HEK293T (cell line): ENCODE measurements at regions not wholly inside any gene's neighbourhood (a gene's known extent, or its start where the extent isn't known, plus 50 kb on each side); places are given as distances from the start of the nearest gene placed in this dataset.

ENCODE experiments used
- CTCF ChIA-PET: fragments of 350-600 bp; formaldehyde crosslinking; extraction: SDS; loops from one replicate; lab custom pipeline; 2021; ENCODE audit warnings: antibody characterized with exemption, inconsistent platforms; lab: Yijun Ruan, JAX
- POLR2A ChIA-PET: fragments of 350-600 bp; formaldehyde crosslinking; extraction: SDS; loops from one replicate; lab custom pipeline; 2020; ENCODE audit warnings: antibody characterized with exemption, inconsistent platforms; lab: Yijun Ruan, JAX
- DNase-seq: peaks from one replicate; pipeline ENCODE4 v3.0.0; 2012; ENCODE audit warnings: mixed read lengths; ENCODE audit errors: extremely low spot score
- ARNT ChIP-seq: fragments of 450-650 bp; IDR thresholded peaks from 2 replicates; pipeline ENCODE4 v1.6.1; 2017; ENCODE audit warnings: mild to moderate bottlenecking
- BHLHE40 ChIP-seq: fragments of 450-650 bp; IDR thresholded peaks from 2 replicates; pipeline ENCODE4 v1.6.1; 2016; ENCODE audit warnings: mild to moderate bottlenecking, moderate library complexity, borderline replicate concordance
- CTBP1 ChIP-seq: fragments of 450-650 bp; IDR thresholded peaks from 2 replicates; pipeline ENCODE4 v1.6.1; 2016; ENCODE audit warnings: borderline replicate concordance
- ELF4 ChIP-seq: fragments of 450-650 bp; IDR thresholded peaks from 2 replicates; pipeline ENCODE4 v1.6.1; 2017; ENCODE audit warnings: antibody characterized with exemption
- FOXA1 ChIP-seq: fragments of 450-650 bp; IDR thresholded peaks from 2 replicates; pipeline ENCODE4 v1.6.1; 2016; ENCODE audit warnings: mild to moderate bottlenecking
- FOXK2 ChIP-seq: fragments of 450-650 bp; IDR thresholded peaks from 2 replicates; pipeline ENCODE4 v1.6.1; 2016; ENCODE audit warnings: mild to moderate bottlenecking
- FOXM1 ChIP-seq: fragments of 450-650 bp; IDR thresholded peaks from 2 replicates; pipeline ENCODE4 v1.6.1; 2017; ENCODE audit warnings: mild to moderate bottlenecking, borderline replicate concordance
- HDGF ChIP-seq: fragments of 450-650 bp; IDR thresholded peaks from 2 replicates; pipeline ENCODE4 v1.6.1; 2017; ENCODE audit warnings: antibody characterized with exemption, borderline replicate concordance
- L3MBTL2 ChIP-seq: fragments of 450-650 bp; conservative IDR thresholded peaks from 2 replicates; pipeline ENCODE4 v1.6.1; 2016; ENCODE audit warnings: mild to moderate bottlenecking
- LEF1 ChIP-seq: fragments of 450-650 bp; IDR thresholded peaks from 2 replicates; pipeline ENCODE4 v1.6.1; 2017; ENCODE audit warnings: mild to moderate bottlenecking, borderline replicate concordance
- NFRKB ChIP-seq: fragments of 450-650 bp; IDR thresholded peaks from 2 replicates; pipeline ENCODE4 v1.6.1; 2016; ENCODE audit warnings: mild to moderate bottlenecking, moderate library complexity
- SP1 ChIP-seq: fragments of 450-650 bp; IDR thresholded peaks from 2 replicates; pipeline ENCODE4 v1.6.1; 2017
- SUZ12 ChIP-seq: fragments of 450-650 bp; IDR thresholded peaks from 2 replicates; pipeline ENCODE4 v1.6.1; 2016; ENCODE audit warnings: mild to moderate bottlenecking
- TARDBP ChIP-seq: fragments of 450-650 bp; IDR thresholded peaks from 2 replicates; pipeline ENCODE4 v1.6.1; 2016
- ZNF384 ChIP-seq: fragments of 450-650 bp; IDR thresholded peaks from 2 replicates; pipeline ENCODE4 v1.6.1; 2016
- TF ChIP-seq, protein P1 (sequence below): fragments of 450-650 bp; IDR thresholded peaks from 2 replicates; pipeline ENCODE4 v1.6.1; 2016

DNA sequence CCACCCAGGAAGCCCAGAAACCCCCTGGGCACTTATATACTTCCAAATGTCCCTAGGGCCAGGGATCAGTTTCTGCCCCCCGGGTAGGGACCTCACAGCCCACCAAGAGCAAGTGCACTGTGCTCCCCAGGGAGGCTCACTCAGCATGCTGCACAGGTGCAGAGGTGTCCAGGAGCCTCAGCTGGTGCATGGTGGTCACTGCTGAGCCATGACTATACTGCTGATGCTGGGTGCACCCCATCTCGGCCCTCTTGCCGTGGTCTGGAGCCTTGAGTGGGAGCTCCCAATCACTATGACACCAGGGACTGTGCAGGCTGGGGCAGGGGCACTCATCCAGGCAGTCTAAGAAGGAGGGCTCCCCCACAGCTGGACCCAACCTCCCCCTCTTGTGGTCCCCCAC, 617.8 kb upstream of the RAB6C start:
- ChIA-PET CTCF (no interaction called here), POLR2A (no interaction called here)
- no peak for TF ChIP-seq NFRKB
- no peak for TF ChIP-seq L3MBTL2
- TF ChIP-seq FOXM1: no peak
- no peak for TF ChIP-seq SP1
- TF ChIP-seq FOXA1: no peak
- TF ChIP-seq SUZ12: no peak
- no peak for TF ChIP-seq CTBP1
- DNase-seq: no peak

- DNase-seq: no peak
- CTCF ChIA-PET: no interaction called here
- POLR2A ChIA-PET: no interaction called here
- TF ChIP-seq HDGF: no peak
- TF ChIP-seq BHLHE40: no peak
- TF ChIP-seq ARNT: no peak
- TF ChIP-seq FOXA1: no peak
- TF ChIP-seq FOXK2: no peak
- TF ChIP-seq, protein P1, sequence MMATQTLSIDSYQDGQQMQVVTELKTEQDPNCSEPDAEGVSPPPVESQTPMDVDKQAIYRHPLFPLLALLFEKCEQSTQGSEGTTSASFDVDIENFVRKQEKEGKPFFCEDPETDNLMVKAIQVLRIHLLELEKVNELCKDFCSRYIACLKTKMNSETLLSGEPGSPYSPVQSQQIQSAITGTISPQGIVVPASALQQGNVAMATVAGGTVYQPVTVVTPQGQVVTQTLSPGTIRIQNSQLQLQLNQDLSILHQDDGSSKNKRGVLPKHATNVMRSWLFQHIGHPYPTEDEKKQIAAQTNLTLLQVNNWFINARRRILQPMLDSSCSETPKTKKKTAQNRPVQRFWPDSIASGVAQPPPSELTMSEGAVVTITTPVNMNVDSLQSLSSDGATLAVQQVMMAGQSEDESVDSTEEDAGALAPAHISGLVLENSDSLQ: no peak
- no peak for TF ChIP-seq FOXM1
- no peak for TF ChIP-seq NFRKB
- TF ChIP-seq TARDBP: no peak
- TF ChIP-seq LEF1: no peak
- no peak for TF ChIP-seq CTBP1
- TF ChIP-seq ELF4: no peak
- TF ChIP-seq SUZ12: no peak
- TF ChIP-seq ZNF384: no peak
- no peak for TF ChIP-seq SP1
- TF ChIP-seq L3MBTL2: no peak
Measured at GRCh38 chr2:129366263-129366662, 613.2 kb upstream of the RAB6C start.

- CTCF ChIA-PET: no interaction called here
- DNase-seq: no peak
- no peak for TF ChIP-seq ARNT
- TF ChIP-seq FOXM1: no peak
- no peak for TF ChIP-seq L3MBTL2
- no peak for TF ChIP-seq LEF1
- TF ChIP-seq SUZ12: no peak
- no peak for TF ChIP-seq FOXA1
- no peak for TF ChIP-seq ELF4
- TF ChIP-seq HDGF: no peak
- POLR2A ChIA-PET: no interaction called here
Measured at GRCh38 chr2:129367107-129367506, 612.4 kb upstream of the RAB6C start.

GRCh38 chr2:129369437-129369836, 610.0 kb upstream of the RAB6C start:
- ChIA-PET POLR2A (no interaction called here), CTCF (no interaction called here)
- no peak for TF ChIP-seq SP1
- TF ChIP-seq HDGF: no peak
- TF ChIP-seq, protein P1: no peak
- TF ChIP-seq BHLHE40: no peak
- no peak for TF ChIP-seq FOXK2
- no peak for TF ChIP-seq CTBP1
- no peak for TF ChIP-seq LEF1
- no peak for TF ChIP-seq FOXM1
- no peak for TF ChIP-seq ARNT
- TF ChIP-seq FOXA1: no peak
- no peak for TF ChIP-seq NFRKB
- TF ChIP-seq L3MBTL2: no peak
- DNase-seq: no peak

DNA sequence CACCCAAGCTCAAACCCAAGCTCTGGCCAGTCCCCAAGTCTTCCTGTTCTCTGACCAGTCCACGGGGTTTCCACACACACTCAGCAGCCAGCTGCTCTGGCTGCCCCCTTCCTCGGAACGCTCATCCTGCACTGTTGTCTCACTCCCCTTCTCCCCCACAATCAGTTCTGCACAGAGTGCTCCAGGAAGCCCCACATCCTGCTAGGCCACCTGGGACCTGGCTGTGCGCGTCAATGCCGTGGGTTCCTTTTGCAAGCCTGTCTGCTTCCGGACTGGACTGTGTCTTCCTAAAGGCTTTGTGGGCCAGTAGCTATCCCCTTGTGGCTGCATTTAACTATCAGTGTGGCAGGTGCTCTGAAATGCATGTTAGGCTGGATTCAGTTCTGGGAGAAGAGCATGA, 605.0 kb upstream of the RAB6C start:
- DNase-seq: no peak
- TF ChIP-seq SP1: no peak
- no peak for TF ChIP-seq SUZ12
- TF ChIP-seq ELF4: no peak
- no peak for TF ChIP-seq FOXK2
- TF ChIP-seq, protein P1: no peak
- no peak for TF ChIP-seq TARDBP
- TF ChIP-seq NFRKB: no peak
- no peak for TF ChIP-seq FOXM1
- TF ChIP-seq BHLHE40: no peak
- TF ChIP-seq CTBP1: no peak
- TF ChIP-seq HDGF: no peak
- no peak for TF ChIP-seq ARNT
- no peak for TF ChIP-seq LEF1
- no peak for TF ChIP-seq ZNF384
- no peak for TF ChIP-seq FOXA1
- POLR2A ChIA-PET: no interaction called here
- CTCF ChIA-PET: no interaction called here

DNA sequence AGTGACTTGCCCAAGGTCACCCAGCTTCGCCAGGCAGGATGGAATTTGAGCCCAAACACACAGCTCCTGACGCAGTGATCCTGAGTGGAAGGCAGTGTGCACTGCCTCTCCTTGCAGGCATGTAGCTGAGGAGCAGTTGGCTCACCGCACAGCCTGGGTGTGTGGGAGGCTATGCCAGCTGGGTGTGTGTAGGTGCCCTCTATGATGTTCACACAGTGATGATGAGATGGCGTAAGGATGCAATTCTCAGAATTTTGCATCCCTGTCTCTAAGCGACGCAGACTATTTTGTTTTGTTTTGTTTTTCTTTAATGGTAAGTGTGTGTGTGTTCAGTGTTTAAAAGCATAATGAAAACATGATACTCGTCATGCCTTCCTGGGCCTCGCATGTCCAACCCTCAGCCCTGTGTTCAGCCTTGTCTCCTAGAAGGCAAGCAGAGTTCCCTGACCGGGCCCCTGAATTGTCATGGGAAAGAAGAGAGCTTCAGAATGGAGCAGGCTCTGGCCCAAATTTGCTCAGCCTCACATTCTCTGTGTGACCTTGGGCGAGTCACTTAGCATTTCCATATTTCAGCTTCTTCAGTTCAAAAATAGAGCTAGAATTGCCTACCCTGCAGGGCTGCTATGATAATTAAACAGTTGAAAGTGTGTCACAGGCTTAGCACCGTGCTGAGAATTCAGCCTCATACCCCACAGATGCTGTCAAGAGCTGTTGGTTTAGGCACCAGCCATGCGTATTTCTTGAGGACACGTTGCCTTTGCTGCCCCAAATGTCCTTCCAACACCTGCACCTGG, 603.6 kb upstream of the RAB6C start:
- DNase-seq: no peak
- CTCF ChIA-PET: interaction anchor here (1.0 kb wide), 1 partner anchor 21 kb away, joined by 3 read pairs; no protein-coding TSS in a partner anchor
- TF ChIP-seq LEF1 (no peak), SUZ12 (no peak), SP1 (no peak), TARDBP (no peak), ELF4 (no peak), BHLHE40 (no peak), NFRKB (no peak), FOXA1 (no peak)
- TF ChIP-seq, protein P1: no peak
- POLR2A ChIA-PET: no interaction called here
